GM23338 (cell line): ENCODE measurements at regions not wholly inside any gene's neighbourhood (a gene's known extent, or its start where the extent isn't known, plus 50 kb on each side); places are given as distances from the start of the nearest gene placed in this dataset.

Experiments used
- ATAC-seq: fragments of 200-7000 bp; cut with Tn5 transposase; 3 replicates; pipeline ENCODE4 v1.9.1; 2020
- DNase-seq: peaks from one replicate; pipeline ENCODE4 v3.0.0-alpha.2; 2015; ENCODE audit warnings: low spot score
- H2AFZ ChIP-seq: fragments of 200-600 bp; sonication (generic); 2 replicates; pipeline ENCODE4 v1.8.0; 2016; ENCODE audit warnings: antibody characterized with exemption, mild to moderate bottlenecking, moderate library complexity
- H3F3A ChIP-seq: fragments of 200-600 bp; sonication (generic); replicated peaks from 2 replicates; pipeline ENCODE4 v1.8.0; 2017; ENCODE audit warnings: antibody characterized with exemption, mixed run types, low read depth
- H3K27ac ChIP-seq: fragments of 200-600 bp; sonication (generic); 2 replicates; pipeline ENCODE4 v1.6.1; 2016; ENCODE audit warnings: low read depth
- H3K27me3 ChIP-seq: fragments of 200-600 bp; sonication (generic); 2 replicates; pipeline ENCODE4 v1.8.0; 2016; ENCODE audit warnings: mild to moderate bottlenecking, mixed run types, moderate library complexity; ENCODE audit not compliant: insufficient read depth
- H3K36me3 ChIP-seq: fragments of 200-600 bp; sonication (generic); 2 replicates; pipeline ENCODE4 v1.8.0; 2016; ENCODE audit warnings: mild to moderate bottlenecking; ENCODE audit not compliant: insufficient read depth
- H3K4me1 ChIP-seq: fragments of 200-600 bp; sonication (generic); 2 replicates; pipeline ENCODE4 v1.8.0; 2016; ENCODE audit warnings: mild to moderate bottlenecking, moderate library complexity; ENCODE audit not compliant: insufficient read depth
- H3K4me2 ChIP-seq: fragments of 200-600 bp; sonication (generic); 2 replicates; pipeline ENCODE4 v1.7.1; 2017; ENCODE audit warnings: mixed run types
- H3K4me3 ChIP-seq: fragments of 200-600 bp; sonication (generic); 2 replicates; pipeline ENCODE4 v1.6.1; 2016; ENCODE audit warnings: mixed run types
- H3K79me2 ChIP-seq: fragments of 200-600 bp; sonication (generic); replicated peaks from 2 replicates; pipeline ENCODE4 v1.8.0; 2017; ENCODE audit warnings: mild to moderate bottlenecking; ENCODE audit not compliant: insufficient read depth
- H3K9me2 ChIP-seq: fragments of 200-600 bp; sonication (generic); 2 replicates; pipeline ENCODE4 v1.8.0; 2017; ENCODE audit not compliant: insufficient read depth
- H4K20me1 ChIP-seq: fragments of 200-600 bp; sonication (generic); replicated peaks from 2 replicates; pipeline ENCODE4 v1.8.0; 2017; ENCODE audit warnings: mild to moderate bottlenecking; ENCODE audit not compliant: insufficient read depth
- H3K27ac Mint-ChIP-seq: 2 replicates; pipeline ENCODE4 v1.8.0; 2020; ENCODE audit warnings: inconsistent platforms, mild to moderate bottlenecking, moderate library complexity, mixed read lengths
- H3K27me3 Mint-ChIP-seq: 3 replicates; pipeline ENCODE4 v1.8.0; 2022; ENCODE audit warnings: low read depth, mild to moderate bottlenecking, moderate library complexity, mixed read lengths, inconsistent platforms; ENCODE audit not compliant: insufficient read depth, poor library complexity
- H3K36me3 Mint-ChIP-seq: 3 replicates; pipeline ENCODE4 v1.8.0; 2021; ENCODE audit warnings: low read depth, mild to moderate bottlenecking, inconsistent platforms, moderate library complexity, mixed read lengths
- H3K4me1 Mint-ChIP-seq: 3 replicates; pipeline ENCODE4 v1.8.0; 2020; ENCODE audit warnings: mild to moderate bottlenecking, inconsistent platforms, mixed read lengths
- H3K4me3 Mint-ChIP-seq: 3 replicates; pipeline ENCODE4 v1.8.0; 2021; ENCODE audit warnings: moderate library complexity, mild to moderate bottlenecking, inconsistent platforms, mixed read lengths
- H3K9me3 Mint-ChIP-seq: 3 replicates; pipeline ENCODE4 v1.8.0; 2020; ENCODE audit warnings: moderate library complexity, mild to moderate bottlenecking, inconsistent platforms, mixed read lengths
- CREB1 ChIP-seq: fragments of 250-450 bp; sonication (Bioruptor Pico); IDR thresholded peaks from 2 replicates; pipeline ENCODE4 v1.5.0; 2020; ENCODE audit warnings: low read depth, mild to moderate bottlenecking, moderate library complexity
- EZH2 ChIP-seq: fragments of 200-600 bp; sonication (generic); IDR thresholded peaks from one replicate; pipeline ENCODE4 v1.8.0; 2017; ENCODE audit warnings: antibody characterized with exemption, mild to moderate bottlenecking, low read depth; ENCODE audit not compliant: unreplicated experiment
- EZH2phosphoT487 ChIP-seq: fragments of 200-600 bp; sonication (generic); IDR thresholded peaks from one replicate; pipeline ENCODE4 v1.8.1; 2018; ENCODE audit warnings: antibody characterized with exemption; ENCODE audit not compliant: unreplicated experiment
- JUNB ChIP-seq: IDR thresholded peaks from one replicate; pipeline ENCODE4 v1.6.1; 2016; ENCODE audit warnings: antibody characterized with exemption; ENCODE audit not compliant: unreplicated experiment
- POLR2AphosphoS5 ChIP-seq: IDR thresholded peaks from 2 replicates; pipeline ENCODE4 v1.6.1; 2016; ENCODE audit warnings: antibody characterized with exemption, low read depth
- STAT1 ChIP-seq: IDR thresholded peaks from one replicate; pipeline ENCODE4 v1.6.1; 2016; ENCODE audit warnings: antibody characterized with exemption; ENCODE audit not compliant: unreplicated experiment
- ZNF114 ChIP-seq: fragments of 250-450 bp; sonication (Bioruptor Pico); IDR thresholded peaks from 2 replicates; pipeline ENCODE4 v1.5.0; 2020; ENCODE audit warnings: mild to moderate bottlenecking, moderate library complexity
- ZNF331 ChIP-seq: fragments of 250-450 bp; sonication (Bioruptor Pico); IDR thresholded peaks from 2 replicates; pipeline ENCODE4 v1.5.0; 2020; ENCODE audit warnings: low read depth, mild to moderate bottlenecking, moderate library complexity
- ZNF462 ChIP-seq: fragments of 250-450 bp; sonication (Bioruptor Pico); IDR thresholded peaks from 2 replicates; pipeline ENCODE4 v1.5.0; 2020; ENCODE audit warnings: mild to moderate bottlenecking, moderate library complexity

- TF ChIP-seq ZNF462 (CRISPR knock-in tag) (no peak), ZNF331 (no peak), ZNF114 (CRISPR knock-in tag) (no peak), POLR2AphosphoS5 (no peak), EZH2 (no peak)
These were observed 97.3 kb upstream of the SOX1 start (continued) for GRCh38 chr13:111969551-111970135.

- Histone ChIP-seq H3K27me3 (no peaks in the 10 kb centered on the region), H3K9me2 (peaks cover 6% of the 10 kb centered on the region; the same call in 1 of the 2 replicates), H3K36me3 (no peaks in the 10 kb centered on the region), H3K4me3 (no peak overlapping the region), H2AFZ (no peak overlapping the region), H3K27ac (no peak overlapping the region), H3K4me1 (peaks cover 3% of the 10 kb centered on the region; the same call in 1 of the 2 replicates), H3K79me2 (no peaks in the 10 kb centered on the region), H3F3A (peaks cover 12% of the 10 kb centered on the region), H4K20me1 (no peaks in the 10 kb centered on the region), H3K4me2 (no peak overlapping the region)
- Mint-ChIP-seq H3K4me1 (peaks cover 24% of the 10 kb centered on the region), H3K4me3 (no peak overlapping the region), H3K36me3 (0 out of 3 replicates have a peak, but pooled peaks cover 2% of the 10 kb centered on the region), H3K27ac (no peak overlapping the region), H3K27me3 (peaks cover 26% of the 10 kb centered on the region), H3K9me3 (peaks cover 12% of the 10 kb centered on the region; the same call in 2 of the 3 replicates)
- no peak for ATAC-seq
- TF ChIP-seq STAT1 (no peak), JUNB (no peak), CREB1 (CRISPR knock-in tag) (no peak), EZH2phosphoT487 (no peak), POLR2AphosphoS5 (no peak)
- DNase-seq, result no peak
These were observed 96.3 kb upstream of the SOX1 start for GRCh38 chr13:111970494-111971141.
